Activated T-helper 2 cell treated with anti-CD3 and anti-CD28 coated beads, Interferon-gamma antibody, Interleukin-2, Interleukin-4, amounts not matched to agents 10 μg/mL and 5 μg/mL and 100 μg/mL, durations not matched to agents 14 hours and 24 hours and 36 hours (primary cell): ENCODE measurements at regions not wholly inside any gene's neighbourhood (a gene's known extent, or its start where the extent isn't known, plus 50 kb on each side); places are given as distances from the start of the nearest gene placed in this dataset.

ENCODE experiments used
- DNase-seq: peaks from one replicate; pipeline ENCODE4 v3.0.0; 2021; ENCODE audit warnings: low spot score
- H3K27ac Mint-ChIP-seq: one replicate; pipeline ENCODE4 v1.8.0; 2021; ENCODE audit warnings: mixed read lengths
- H3K27me3 Mint-ChIP-seq: one replicate; pipeline ENCODE4 v1.8.0; 2021; ENCODE audit warnings: low read depth, mixed read lengths
- H3K36me3 Mint-ChIP-seq: one replicate; pipeline ENCODE4 v1.8.0; 2021; ENCODE audit warnings: low read depth, mixed read lengths
- H3K4me1 Mint-ChIP-seq: one replicate; pipeline ENCODE4 v1.8.0; 2021; ENCODE audit warnings: low read depth, mixed read lengths
- H3K4me3 Mint-ChIP-seq: one replicate; pipeline ENCODE4 v1.8.0; 2021; ENCODE audit warnings: low read depth, mild to moderate bottlenecking, moderate library complexity, mixed read lengths
- H3K9me3 Mint-ChIP-seq: one replicate; pipeline ENCODE4 v1.8.0; 2021; ENCODE audit warnings: mixed read lengths
- intact Hi-C: fragments of 100-400 bp; cut with micrococcal nuclease; formaldehyde crosslinking; loops from one replicate; pipeline ENCODE4 v1.15.1; 2023

GRCh38 chr2:17289669-17290068, 228.6 kb downstream of the RAD51AP2 start:
- no peak overlapping the region for H3K4me3 Mint-ChIP-seq
- no peaks in the 10 kb centered on the region for H3K4me1 Mint-ChIP-seq
- no peaks in the 10 kb centered on the region for H3K36me3 Mint-ChIP-seq
- no peaks in the 10 kb centered on the region for H3K9me3 Mint-ChIP-seq
- intact Hi-C loops = no loop called here
- H3K27ac Mint-ChIP-seq = no peak overlapping the region
- H3K27me3 Mint-ChIP-seq = no peaks in the 10 kb centered on the region
- no peak for DNase-seq

GRCh38 chr2:17287183-17287582, 231.1 kb downstream of the RAD51AP2 start:
- Mint-ChIP-seq H3K4me3 (no peak overlapping the region), H3K36me3 (no peaks in the 10 kb centered on the region), H3K9me3 (no peaks in the 10 kb centered on the region), H3K4me1 (no peaks in the 10 kb centered on the region), H3K27ac (no peak overlapping the region), H3K27me3 (no peaks in the 10 kb centered on the region)
- DNase-seq = no peak
- intact Hi-C loops = no loop called here

GRCh38 chr2:17282826-17283225, 235.4 kb downstream of the RAD51AP2 start:
- no peaks in the 10 kb centered on the region for H3K9me3 Mint-ChIP-seq
- DNase-seq = no peak
- no peaks in the 10 kb centered on the region for H3K4me1 Mint-ChIP-seq
- H3K36me3 Mint-ChIP-seq = no peaks in the 10 kb centered on the region
- H3K27me3 Mint-ChIP-seq = no peaks in the 10 kb centered on the region
- H3K4me3 Mint-ChIP-seq = no peak overlapping the region
- intact Hi-C loops = no loop called here
- no peak overlapping the region for H3K27ac Mint-ChIP-seq

- H3K27me3 Mint-ChIP-seq = no peaks in the 10 kb centered on the region
- H3K36me3 Mint-ChIP-seq = no peaks in the 10 kb centered on the region
- H3K4me3 Mint-ChIP-seq = no peak overlapping the region
- DNase-seq = no peak
- intact Hi-C loops = no loop called here
- H3K27ac Mint-ChIP-seq = no peak overlapping the region
- no peaks in the 10 kb centered on the region for H3K4me1 Mint-ChIP-seq
- H3K9me3 Mint-ChIP-seq = no peaks in the 10 kb centered on the region
Observed at GRCh38 chr2:17282245-17282644, 236.0 kb downstream of the RAD51AP2 start.

GRCh38 chr2:17276220-17276619, 242.0 kb downstream of the RAD51AP2 start:
- Mint-ChIP-seq H3K27ac (no peak overlapping the region), H3K4me3 (no peak overlapping the region), H3K27me3 (no peaks in the 10 kb centered on the region), H3K36me3 (no peaks in the 10 kb centered on the region), H3K4me1 (no peaks in the 10 kb centered on the region), H3K9me3 (peaks cover 4% of the 10 kb centered on the region)
- DNase-seq = no peak
- intact Hi-C loops = no loop called here

GRCh38 chr2:17272652-17273525, 245.4 kb downstream of the RAD51AP2 start:
- no peaks in the 10 kb centered on the region for H3K27me3 Mint-ChIP-seq
- no peak overlapping the region for H3K4me3 Mint-ChIP-seq
- H3K4me1 Mint-ChIP-seq = no peaks in the 10 kb centered on the region
- no peak for DNase-seq
- H3K27ac Mint-ChIP-seq = no peak overlapping the region
- peaks cover 4% of the 10 kb centered on the region for H3K9me3 Mint-ChIP-seq
- intact Hi-C loops = no loop called here
- H3K36me3 Mint-ChIP-seq = no peaks in the 10 kb centered on the region

- Mint-ChIP-seq H3K4me3 (no peak overlapping the region), H3K4me1 (no peaks in the 10 kb centered on the region), H3K27ac (no peak overlapping the region), H3K27me3 (no peaks in the 10 kb centered on the region), H3K36me3 (no peaks in the 10 kb centered on the region), H3K9me3 (peaks cover 4% of the 10 kb centered on the region)
- intact Hi-C loops = no loop called here
- no peak for DNase-seq
Observed at GRCh38 chr2:17272170-17272569, 246.1 kb downstream of the RAD51AP2 start.

- peaks cover 2% of the 10 kb centered on the region for H3K9me3 Mint-ChIP-seq
- no peaks in the 10 kb centered on the region for H3K27me3 Mint-ChIP-seq
- no peaks in the 10 kb centered on the region for H3K36me3 Mint-ChIP-seq
- intact Hi-C loops = no loop called here
- H3K27ac Mint-ChIP-seq = no peak overlapping the region
- DNase-seq = no peak
- no peaks in the 10 kb centered on the region for H3K4me1 Mint-ChIP-seq
- H3K4me3 Mint-ChIP-seq = no peak overlapping the region
Observed at GRCh38 chr2:17271416-17271815, 246.8 kb downstream of the RAD51AP2 start.

GRCh38 chr2:17270894-17271293, 247.3 kb downstream of the RAD51AP2 start:
- no peaks in the 10 kb centered on the region for H3K27me3 Mint-ChIP-seq
- DNase-seq = no peak
- H3K4me1 Mint-ChIP-seq = no peaks in the 10 kb centered on the region
- H3K36me3 Mint-ChIP-seq = no peaks in the 10 kb centered on the region
- H3K9me3 Mint-ChIP-seq = no peaks in the 10 kb centered on the region
- H3K27ac Mint-ChIP-seq = no peak overlapping the region
- intact Hi-C loops = no loop called here
- H3K4me3 Mint-ChIP-seq = no peak overlapping the region

- Mint-ChIP-seq H3K9me3 (no peaks in the 10 kb centered on the region), H3K27ac (no peak overlapping the region), H3K36me3 (no peaks in the 10 kb centered on the region), H3K4me1 (no peaks in the 10 kb centered on the region), H3K27me3 (no peaks in the 10 kb centered on the region), H3K4me3 (no peak overlapping the region)
- intact Hi-C loops = no loop called here
- no peak for DNase-seq
Observed at GRCh38 chr2:17263570-17263968, 254.7 kb downstream of the RAD51AP2 start.

GRCh38 chr2:17262854-17263569, 255.2 kb downstream of the RAD51AP2 start:
- Mint-ChIP-seq H3K27me3 (no peaks in the 10 kb centered on the region), H3K36me3 (no peaks in the 10 kb centered on the region), H3K9me3 (no peaks in the 10 kb centered on the region), H3K4me1 (no peaks in the 10 kb centered on the region), H3K4me3 (no peak overlapping the region), H3K27ac (no peak overlapping the region)
- intact Hi-C loops = no loop called here
- no peak for DNase-seq

- no peak for DNase-seq
- no peak overlapping the region for H3K27ac Mint-ChIP-seq
- H3K4me3 Mint-ChIP-seq = no peak overlapping the region
- no peaks in the 10 kb centered on the region for H3K9me3 Mint-ChIP-seq
- H3K27me3 Mint-ChIP-seq = no peaks in the 10 kb centered on the region
- intact Hi-C loops = no loop called here
- H3K4me1 Mint-ChIP-seq = no peaks in the 10 kb centered on the region
- no peaks in the 10 kb centered on the region for H3K36me3 Mint-ChIP-seq
Observed at GRCh38 chr2:17259613-17260012, 258.6 kb downstream of the RAD51AP2 start.

- intact Hi-C loops = no loop called here
- Mint-ChIP-seq H3K9me3 (no peaks in the 10 kb centered on the region), H3K27ac (no peak overlapping the region), H3K27me3 (no peaks in the 10 kb centered on the region), H3K36me3 (no peaks in the 10 kb centered on the region), H3K4me1 (no peaks in the 10 kb centered on the region), H3K4me3 (no peak overlapping the region)
- no peak for DNase-seq
Observed at GRCh38 chr2:17258861-17259260, 259.4 kb downstream of the RAD51AP2 start.
